ENCODE measurements at regions not wholly inside any gene's neighbourhood (a gene's known extent, or its start where the extent isn't known, plus 50 kb on each side); places are given as distances from the start of the nearest gene placed in this dataset.

DNA sequence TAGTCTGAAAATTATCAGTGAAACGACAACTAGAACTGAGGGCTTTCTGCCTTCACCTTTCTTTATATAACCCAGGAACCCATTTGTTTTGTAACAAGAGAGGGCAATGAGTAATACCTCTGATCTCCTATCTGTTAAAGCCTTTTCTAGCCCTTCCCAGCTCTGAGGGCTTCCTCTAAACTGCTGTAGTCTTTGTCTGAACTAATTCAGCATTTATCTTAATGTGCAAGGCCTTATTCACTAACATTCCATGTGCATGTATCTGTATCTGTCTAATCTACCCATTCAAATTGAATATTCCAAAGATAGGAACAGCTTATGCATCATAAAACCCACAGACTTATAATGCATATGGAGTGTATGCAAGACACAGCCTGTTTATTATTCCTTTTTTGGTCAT lies 167.1 kb downstream of the LYPLAL1 start:
- Histone ChIP-seq H3K4me1 (replicated peaks in 1 of 4; ENCODE audit: control insufficient read depth in 3 of 4, insufficient read depth in 4 of 4, low read length in 3 of 4) (no peaks in the 10 kb centered on the region), H2AK5ac (ENCODE audit: low read depth, low read length) (no peak overlapping the region), H2BK5ac (ENCODE audit: low read depth, low read length) (no peak overlapping the region), H3K56ac (replicated peaks; ENCODE audit: insufficient read length, low read depth, low read length) (no peak overlapping the region), H2BK12ac (ENCODE audit: low read depth, low read length) (no peak overlapping the region), H3K14ac (ENCODE audit: insufficient read length) (no peak overlapping the region), H3K9me3 (ENCODE audit: insufficient read depth in 2 of 2, low read depth in 1 of 2, low read length in 1 of 2) (peaks cover 6 to 7% of the 10 kb centered on the region in 2 experiments), H2BK20ac (ENCODE audit: low read length) (no peak overlapping the region), H3K79me1 (ENCODE audit: low read depth, low read length) (no peaks in the 10 kb centered on the region), H4K91ac (replicated peaks; ENCODE audit: insufficient read length, low read length) (no peak overlapping the region), H2BK15ac (ENCODE audit: low read length) (no peak overlapping the region), H3K27ac (ENCODE audit: low read depth, low read length) (no peak overlapping the region), H3K79me2 (ENCODE audit: control insufficient read depth in 1 of 2, insufficient read depth in 2 of 2, low read length in 2 of 2) (no peaks in the 10 kb centered on the region), H3K23me2 (ENCODE audit: low read depth, low read length) (no peaks in the 10 kb centered on the region), H2AFZ (ENCODE audit: low read length) (no peak overlapping the region), H3K36me3 (ENCODE audit: control insufficient read depth in 2 of 4, insufficient read depth in 4 of 4, low read length in 3 of 4) (no peaks in the 10 kb centered on the region), H4K20me1 (replicated peaks in 1 of 2; ENCODE audit: control insufficient read depth in 1 of 2, insufficient read depth in 2 of 2, low read length in 2 of 2) (no peaks in the 10 kb centered on the region), H3K4ac (replicated peaks; ENCODE audit: insufficient read length, low read depth, low read length) (no peak overlapping the region), H4K5ac (ENCODE audit: insufficient read length, low read depth, low read length) (no peak overlapping the region), H3K9ac (replicated peaks in 1 of 4; ENCODE audit: extremely low read depth in 1 of 4, low read depth in 3 of 4, low read length in 3 of 4) (no peak overlapping the region), H4K8ac (ENCODE audit: extremely low read depth, insufficient read depth, low read length) (no peak overlapping the region), H3K4me3 (ENCODE audit: extremely low read depth in 1 of 4, insufficient read depth in 2 of 4, low read depth in 3 of 4, low read length in 4 of 4) (no peak overlapping the region), H3K27me3 (replicated peaks in 1 of 4; ENCODE audit: control insufficient read depth in 3 of 4, extremely low read depth in 1 of 4, insufficient read depth in 3 of 4, low read length in 3 of 4) (no peaks in the 10 kb centered on the region), H3K4me2 (ENCODE audit: insufficient read depth in 1 of 2, low read depth in 2 of 2, low read length in 2 of 2) (no peak overlapping the region), H3K18ac (ENCODE audit: extremely low read depth, low read length) (no peak overlapping the region), H3K23ac (ENCODE audit: insufficient read length) (no peak overlapping the region), H2BK120ac (replicated peaks; ENCODE audit: low read depth, low read length) (no peak overlapping the region)
- WGBS, 2 experiments (ENCODE audit: extremely low coverage in 1 of 2, insufficient coverage in 1 of 2, insufficient read length in 1 of 2, insufficient replicate concordance in 2 of 2, low coverage in 1 of 2, low lambda C conversion rate in 2 of 2, missing lambda C conversion rate in 1 of 2) = 94% methylated on average over 1 of the region's 1 CpG; no CpG with 5 or more reads in 1 of the 2 experiments
- FAIRE-seq (no peak), DNase-seq (ENCODE audit: low read depth in 1 of 2, low spot score in 2 of 2) (no peak)
- TF ChIP-seq RFX5 (IDR thresholded peaks at IDR 0.05; ENCODE audit: borderline replicate concordance, low read depth, low read length) (no peak), SIX5 (IDR thresholded peaks at IDR 0.05; ENCODE audit: low read depth, low read length) (no peak), EGR1 (IDR thresholded peaks at IDR 0.05; ENCODE audit: borderline replicate concordance, low read depth, low read length) (no peak), CTBP2 (IDR thresholded peaks at IDR 0.05; ENCODE audit: borderline replicate concordance, insufficient read depth, insufficient read length, low read length) (no peak), YY1 (IDR thresholded peaks at IDR 0.05; ENCODE audit: low read depth, low read length) (no peak), NANOG (IDR thresholded peaks at IDR 0.05; ENCODE audit: insufficient read depth, low read depth, low read length, poor library complexity, severe bottlenecking) (no peak), SIRT6 (IDR thresholded peaks at IDR 0.05; ENCODE audit: low read length) (no peak)
- ChIA-PET CTCF (ENCODE audit: partially characterized antibody) (interaction anchor here (0.6 to 1.3 kb wide), 4 partner anchors 33 to 965 kb away, joined by 3 read pairs; no protein-coding TSS in a partner anchor), POLR2A (ENCODE audit: partially characterized antibody) (no interaction called here)
